Activated CD8-positive, alpha-beta memory T cell treated with anti-CD3 and anti-CD28 coated beads, Interleukin-2, amount 10 ng/mL, durations not matched to agents 7 days and 5 days (primary cell): ENCODE measurements at regions not wholly inside any gene's neighbourhood (a gene's known extent, or its start where the extent isn't known, plus 50 kb on each side); places are given as distances from the start of the nearest gene placed in this dataset.
"Not testable (repeated sequence)": the region's sequence is repeated elsewhere in the genome, so short reads cannot be mapped to it uniquely, and the experiment has no call there.

Source experiments
- ATAC-seq: fragments of 150-1000 bp; cut with Tn5 transposase; one replicate; pipeline ENCODE4 v1.10.0; 2021; ENCODE audit warnings: moderate library complexity
- CTCF ChIA-PET: fragments of 350-600 bp; sonication (Branson Sonifier 250); formaldehyde crosslinking; loops from one replicate; lab custom pipeline; 2021; ENCODE audit warnings: antibody characterized with exemption; lab: Charles Lee
- DNase-seq: peaks from one replicate; pipeline ENCODE4 v3.0.0-alpha.2; 2020
- H3K27ac Mint-ChIP-seq: one replicate; pipeline ENCODE4 v1.8.0; 2021; ENCODE audit warnings: mild to moderate bottlenecking, mixed read lengths
- H3K27me3 Mint-ChIP-seq: one replicate; pipeline ENCODE4 v1.8.0; 2021; ENCODE audit warnings: mixed read lengths
- H3K36me3 Mint-ChIP-seq: one replicate; pipeline ENCODE4 v1.8.0; 2021; ENCODE audit warnings: mild to moderate bottlenecking, mixed read lengths
- H3K4me1 Mint-ChIP-seq: one replicate; pipeline ENCODE4 v1.8.0; 2021; ENCODE audit warnings: mixed read lengths
- H3K4me3 Mint-ChIP-seq: one replicate; pipeline ENCODE4 v1.8.0; 2021; ENCODE audit warnings: mild to moderate bottlenecking, moderate library complexity, mixed read lengths
- H3K9me3 Mint-ChIP-seq: one replicate; pipeline ENCODE4 v1.8.0; 2022; ENCODE audit warnings: low read depth, mixed read lengths

GRCh38 chr10:21034770-21035169 lies 137.7 kb upstream of the NEBL start:
- H3K36me3 Mint-ChIP-seq, H3K4me3 Mint-ChIP-seq, H3K27me3 Mint-ChIP-seq, ATAC-seq, DNase-seq, H3K27ac Mint-ChIP-seq, CTCF ChIA-PET, H3K9me3 Mint-ChIP-seq, H3K4me1 Mint-ChIP-seq: not testable (repeated sequence)

- Mint-ChIP-seq H3K4me1 (no peaks in the 10 kb centered on the region), H3K9me3 (no peaks in the 10 kb centered on the region), H3K27me3 (no peaks in the 10 kb centered on the region), H3K27ac (no peak overlapping the region), H3K36me3 (no peaks in the 10 kb centered on the region), H3K4me3 (no peak overlapping the region)
- CTCF ChIA-PET, result interaction anchor here (0.7 kb wide), 1 partner anchor 1100 kb away, joined by 5 read pairs; no protein-coding TSS in a partner anchor
- no peak for ATAC-seq
- DNase-seq, result no peak
Measured at GRCh38 chr10:21034241-21034640, 137.1 kb upstream of the NEBL start.

- no peak for ATAC-seq
- CTCF ChIA-PET, result no interaction called here
- Mint-ChIP-seq H3K4me3 (no peak overlapping the region), H3K27me3 (no peaks in the 10 kb centered on the region), H3K27ac (no peak overlapping the region), H3K4me1 (no peaks in the 10 kb centered on the region), H3K36me3 (no peaks in the 10 kb centered on the region), H3K9me3 (no peaks in the 10 kb centered on the region)
- no peak for DNase-seq
Measured at GRCh38 chr10:21032587-21033319, 135.6 kb upstream of the NEBL start.

GRCh38 chr10:21031232-21031795 lies 134.2 kb upstream of the NEBL start:
- Mint-ChIP-seq H3K9me3 (no peaks in the 10 kb centered on the region), H3K4me3 (no peak overlapping the region), H3K36me3 (no peaks in the 10 kb centered on the region), H3K27ac (no peak overlapping the region), H3K4me1 (no peaks in the 10 kb centered on the region), H3K27me3 (no peaks in the 10 kb centered on the region)
- no peak for ATAC-seq
- DNase-seq, result no peak
- CTCF ChIA-PET, result no interaction called here

GRCh38 chr10:21030091-21030490 lies 133.0 kb upstream of the NEBL start:
- H3K4me3 Mint-ChIP-seq, result no peak overlapping the region
- no peak overlapping the region for H3K27ac Mint-ChIP-seq

GRCh38 chr10:21022821-21023220 lies 125.7 kb upstream of the NEBL start:
- Mint-ChIP-seq H3K27ac (no peak overlapping the region), H3K27me3 (no peaks in the 10 kb centered on the region), H3K4me3 (no peak overlapping the region), H3K9me3 (peaks cover 2% of the 10 kb centered on the region), H3K36me3 (no peaks in the 10 kb centered on the region), H3K4me1 (no peaks in the 10 kb centered on the region)
- CTCF ChIA-PET, result no interaction called here
- no peak for ATAC-seq
- DNase-seq, result no peak

More at GRCh38 chr10:21030091-21030490, 133.0 kb upstream of the NEBL start:
- no peaks in the 10 kb centered on the region for H3K27me3 Mint-ChIP-seq
- ATAC-seq, result no peak
- DNase-seq, result no peak
- CTCF ChIA-PET, result no interaction called here
- no peaks in the 10 kb centered on the region for H3K9me3 Mint-ChIP-seq
- no peaks in the 10 kb centered on the region for H3K4me1 Mint-ChIP-seq
- H3K36me3 Mint-ChIP-seq, result no peaks in the 10 kb centered on the region

- Mint-ChIP-seq H3K4me3 (no peak overlapping the region), H3K36me3 (no peaks in the 10 kb centered on the region), H3K9me3 (peaks cover 2% of the 10 kb centered on the region), H3K27ac (no peak overlapping the region), H3K4me1 (no peaks in the 10 kb centered on the region), H3K27me3 (no peaks in the 10 kb centered on the region)
- ATAC-seq (no peak), DNase-seq (no peak)
- CTCF ChIA-PET, result no interaction called here
Measured at GRCh38 chr10:21021843-21022594, 124.9 kb upstream of the NEBL start.

GRCh38 chr10:21021231-21021630 lies 124.1 kb upstream of the NEBL start:
- CTCF ChIA-PET, result interaction anchor here (1.1 kb wide), 1 partner anchor 334 kb away, joined by 3 read pairs; no protein-coding TSS in a partner anchor
- Mint-ChIP-seq H3K27ac (no peak overlapping the region), H3K36me3 (no peaks in the 10 kb centered on the region), H3K9me3 (peaks cover 2% of the 10 kb centered on the region), H3K4me3 (no peak overlapping the region), H3K4me1 (no peaks in the 10 kb centered on the region), H3K27me3 (no peaks in the 10 kb centered on the region)
- DNase-seq (no peak), ATAC-seq (no peak)

- ATAC-seq (no peak), DNase-seq (peak; percentile 42)
- H3K9me3 Mint-ChIP-seq, result peaks cover 2% of the 10 kb centered on the region
- CTCF ChIA-PET, result interaction anchor here (1.1 kb wide), 1 partner anchor 335 kb away, joined by 3 read pairs; no protein-coding TSS in a partner anchor
- no peak overlapping the region for H3K4me3 Mint-ChIP-seq
- no peaks in the 10 kb centered on the region for H3K36me3 Mint-ChIP-seq
- H3K4me1 Mint-ChIP-seq, result no peaks in the 10 kb centered on the region
- no peak overlapping the region for H3K27ac Mint-ChIP-seq
- H3K27me3 Mint-ChIP-seq, result no peaks in the 10 kb centered on the region
Measured at GRCh38 chr10:21020545-21020944, 123.4 kb upstream of the NEBL start.

GRCh38 chr10:21019436-21019835 lies 122.3 kb upstream of the NEBL start:
- CTCF ChIA-PET, result no interaction called here
- ATAC-seq, result no peak
- H3K27ac Mint-ChIP-seq, result no peak overlapping the region

GRCh38 chr10:21015851-21016250 lies 118.7 kb upstream of the NEBL start:
- H3K9me3 Mint-ChIP-seq, result peaks cover 5% of the 10 kb centered on the region
- no peaks in the 10 kb centered on the region for H3K27me3 Mint-ChIP-seq
- H3K4me3 Mint-ChIP-seq, result no peak overlapping the region
- H3K4me1 Mint-ChIP-seq, result no peaks in the 10 kb centered on the region
- no peak overlapping the region for H3K27ac Mint-ChIP-seq
- ATAC-seq, result no peak
- DNase-seq, result no peak
- CTCF ChIA-PET, result no interaction called here
- no peaks in the 10 kb centered on the region for H3K36me3 Mint-ChIP-seq

More at GRCh38 chr10:21019436-21019835, 122.3 kb upstream of the NEBL start:
- Mint-ChIP-seq H3K4me3 (no peak overlapping the region), H3K4me1 (no peaks in the 10 kb centered on the region), H3K9me3 (peaks cover 2% of the 10 kb centered on the region), H3K27me3 (no peaks in the 10 kb centered on the region), H3K36me3 (no peaks in the 10 kb centered on the region)
- DNase-seq, result no peak

GRCh38 chr10:21014141-21014540 lies 117.0 kb upstream of the NEBL start:
- ATAC-seq (no peak), DNase-seq (no peak)
- no peaks in the 10 kb centered on the region for H3K27me3 Mint-ChIP-seq
- no peak overlapping the region for H3K4me3 Mint-ChIP-seq
- H3K36me3 Mint-ChIP-seq, result no peaks in the 10 kb centered on the region
- CTCF ChIA-PET, result no interaction called here
- H3K27ac Mint-ChIP-seq, result no peak overlapping the region
- peaks cover 4% of the 10 kb centered on the region for H3K9me3 Mint-ChIP-seq
- H3K4me1 Mint-ChIP-seq, result no peaks in the 10 kb centered on the region

- CTCF ChIA-PET, result no interaction called here
- DNase-seq (no peak), ATAC-seq (no peak)
- Mint-ChIP-seq H3K27me3 (no peaks in the 10 kb centered on the region), H3K4me3 (no peak overlapping the region), H3K4me1 (no peaks in the 10 kb centered on the region), H3K36me3 (no peaks in the 10 kb centered on the region), H3K9me3 (peaks cover 3% of the 10 kb centered on the region), H3K27ac (no peak overlapping the region)
Measured at GRCh38 chr10:21011433-21012018, 114.4 kb upstream of the NEBL start.
